LNCaP clone FGC (cell line): ENCODE measurements at regions not wholly inside any gene's neighbourhood (a gene's known extent, or its start where the extent isn't known, plus 50 kb on each side); places are given as distances from the start of the nearest gene placed in this dataset.
"Not testable (repeated sequence)": the region's sequence is repeated elsewhere in the genome, so short reads cannot be mapped to it uniquely, and the experiment has no call there.

Source experiments
- DNase-seq: peaks from one replicate; pipeline ENCODE4 v3.0.0-alpha.2; 2011; ENCODE audit warnings: low read depth
- H3K4me3 ChIP-seq: 2 replicates; pipeline ENCODE4 v1.5.1; 2011; ENCODE audit warnings: mild to moderate bottlenecking, low read depth, low read length, control low read depth
- CTCF ChIP-seq: IDR thresholded peaks from 2 replicates; pipeline ENCODE4 v1.5.1; 2012; ENCODE audit warnings: mild to moderate bottlenecking; ENCODE audit not compliant: control insufficient read depth, insufficient read depth; ENCODE audit errors: extremely low read depth

DNA sequence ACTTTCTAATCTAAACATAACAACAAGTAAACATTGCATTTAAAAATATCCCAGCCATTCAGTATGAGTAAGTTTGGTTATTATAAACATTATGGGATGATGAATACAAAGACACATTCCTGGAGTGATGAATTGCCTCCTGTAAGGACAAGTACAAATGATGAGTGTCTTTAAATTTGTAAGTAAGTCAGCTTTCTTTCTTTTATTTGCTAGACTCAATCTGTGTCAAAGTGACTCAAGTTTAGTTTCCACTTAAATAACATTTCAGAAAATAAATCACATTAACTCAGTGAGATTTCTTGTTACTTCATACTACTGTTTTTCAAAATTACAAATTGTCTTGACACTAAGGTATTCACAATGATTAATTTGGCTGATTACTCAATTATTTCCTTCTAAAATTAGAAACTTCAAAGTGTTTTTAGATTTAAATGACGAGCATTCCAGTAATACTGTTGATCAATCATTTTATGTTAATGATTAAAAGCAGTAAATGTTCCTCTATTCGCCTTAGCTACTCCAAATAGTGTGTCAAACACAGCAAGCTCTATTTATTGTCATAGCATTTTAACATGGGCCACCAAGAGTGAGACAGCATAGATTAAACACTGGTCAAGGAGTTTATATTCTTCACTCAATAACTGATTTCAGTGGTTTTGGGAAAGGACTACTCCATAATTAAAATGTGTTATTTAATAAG, 658.0 kb upstream of the MDGA2 start:
- no peak for TF ChIP-seq CTCF
- no peak overlapping the region for H3K4me3 ChIP-seq
- no peak for DNase-seq

- H3K4me3 ChIP-seq: no peak overlapping the region
- no peak for TF ChIP-seq CTCF
- no peak for DNase-seq
These were observed 656.0 kb upstream of the MDGA2 start for GRCh38 chr14:48331421-48331820.

GRCh38 chr14:48325486-48325885, 650.1 kb upstream of the MDGA2 start:
- no peak overlapping the region for H3K4me3 ChIP-seq
- TF ChIP-seq CTCF: no peak
- no peak for DNase-seq

DNA sequence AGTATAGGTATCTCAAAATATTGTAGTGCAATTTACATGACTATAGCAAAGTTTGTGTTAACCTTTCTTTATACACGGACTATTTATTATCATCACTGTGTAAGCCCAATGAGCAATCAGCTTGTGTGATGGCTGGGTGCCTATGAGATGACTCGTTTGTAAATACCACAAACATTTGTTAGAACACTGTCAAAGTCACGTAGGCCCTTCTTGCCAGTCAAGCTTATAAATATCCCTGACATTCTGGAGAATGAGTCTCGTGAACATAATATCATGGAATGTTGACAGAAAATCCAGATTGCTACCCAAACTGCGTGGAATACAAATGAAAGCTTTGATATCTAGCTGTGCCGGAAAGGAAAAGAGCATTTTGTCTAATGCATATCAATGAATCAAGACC, 648.3 kb upstream of the MDGA2 start:
- no peak overlapping the region for H3K4me3 ChIP-seq
- no peak for DNase-seq
- TF ChIP-seq CTCF: no peak

- no peak for TF ChIP-seq CTCF
- no peak for DNase-seq
- H3K4me3 ChIP-seq: no peak overlapping the region
These were observed 644.4 kb upstream of the MDGA2 start for GRCh38 chr14:48319823-48320222.

DNA sequence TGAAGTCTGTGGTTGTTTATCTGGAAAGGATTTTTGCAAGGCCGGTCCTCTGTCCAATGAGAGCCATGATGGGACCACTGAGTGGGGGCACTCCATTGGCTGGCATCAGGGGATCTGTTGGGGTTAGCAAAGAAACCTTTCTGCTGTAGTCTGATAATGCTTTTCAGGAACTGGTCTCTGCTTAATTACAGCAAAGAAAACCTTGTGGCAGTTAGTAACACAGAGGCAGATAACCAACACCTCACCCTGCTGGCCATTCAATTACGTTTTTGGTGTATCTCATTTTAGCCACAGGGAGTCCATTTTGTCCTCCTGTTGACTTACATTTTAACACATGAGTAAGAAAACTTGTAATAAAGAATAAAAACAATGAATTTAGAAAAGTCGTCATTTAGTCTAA, 629.3 kb upstream of the MDGA2 start:
- no peak for DNase-seq
- no peak for TF ChIP-seq CTCF
- H3K4me3 ChIP-seq: no peak overlapping the region

DNA sequence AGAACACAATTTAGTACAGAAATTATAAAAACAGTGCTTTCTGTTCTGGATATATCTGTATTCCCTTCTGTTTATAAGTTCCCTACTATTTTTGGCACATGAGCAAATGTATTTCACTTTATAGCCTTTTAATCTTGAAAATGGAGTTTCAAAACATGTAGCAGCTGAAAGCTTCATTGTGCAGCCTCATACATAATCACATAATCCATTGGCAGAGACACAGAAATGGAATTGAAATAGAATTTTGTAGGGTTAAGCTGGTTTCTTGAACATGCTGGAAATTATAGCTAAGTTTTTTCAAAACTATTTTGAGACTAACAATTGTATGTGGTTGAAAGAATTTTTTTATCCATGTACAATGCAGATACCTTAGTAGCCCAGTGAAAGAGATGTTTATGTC, 614.3 kb upstream of the MDGA2 start:
- DNase-seq: no peak
- no peak for TF ChIP-seq CTCF
- no peak overlapping the region for H3K4me3 ChIP-seq

DNA sequence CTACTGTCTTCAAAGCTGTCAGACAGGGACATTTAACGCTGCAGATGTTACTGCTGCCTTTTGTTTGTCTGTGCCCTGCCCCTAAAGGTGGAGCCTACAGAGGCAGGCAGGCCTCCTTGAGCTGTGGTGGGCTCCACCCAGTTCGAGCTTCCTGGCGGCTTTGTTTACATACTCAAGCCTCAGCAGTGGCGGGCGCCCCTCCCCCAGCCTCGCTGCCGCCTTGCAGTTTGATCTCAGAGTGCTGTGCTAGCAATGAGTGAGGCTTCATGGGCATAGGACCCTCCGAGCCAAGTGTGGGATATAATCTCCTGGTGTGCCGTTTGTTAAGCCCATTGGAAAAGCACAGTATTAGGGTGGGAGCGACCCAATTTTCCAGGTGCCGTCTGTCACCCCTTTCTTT, 609.8 kb upstream of the MDGA2 start:
- not testable (repeated sequence) for DNase-seq

More for the DNA sequence above, 609.8 kb upstream of the MDGA2 start:
- H3K4me3 ChIP-seq: not testable (repeated sequence)
